DMS153 treated with DMSO at 0.1 percent for 48 hours (cell line): ENCODE measurements at regions not wholly inside any gene's neighbourhood (a gene's known extent, or its start where the extent isn't known, plus 50 kb on each side); places are given as distances from the start of the nearest gene placed in this dataset.
"Not testable (repeated sequence)": the region's sequence is repeated elsewhere in the genome, so short reads cannot be mapped to it uniquely, and the experiment has no call there.

Source experiments
- DNase-seq: peaks from one replicate; lab custom pipeline; 2025; ENCODE audit not compliant: unreplicated experiment; lab: John Stamatoyannopoulos, UW

- no peak for DNase-seq
Observed at GRCh38 chr11:86167499-86168164, 76.9 kb upstream of the EED start.

DNA sequence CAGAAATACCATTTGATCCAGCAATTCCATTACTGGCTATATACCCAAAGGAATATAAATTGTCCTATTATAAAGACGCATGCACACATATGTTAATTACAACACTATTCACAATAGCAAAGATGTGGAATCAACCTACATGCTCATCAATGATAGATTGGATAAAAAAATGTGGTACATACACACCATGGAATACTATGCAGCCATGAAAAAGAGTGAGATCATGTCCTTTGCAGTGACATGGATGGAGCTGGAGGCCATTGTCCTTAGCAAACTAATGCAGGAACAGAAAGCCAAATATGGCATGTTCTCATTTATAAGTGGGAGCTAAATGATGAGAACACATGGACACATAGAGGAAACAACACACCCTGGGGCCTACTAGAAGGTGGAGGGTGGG is 78.3 kb upstream of the EED start:
- not testable (repeated sequence) for DNase-seq

- DNase-seq = no peak
Observed at GRCh38 chr11:86164106-86164505, 80.4 kb upstream of the EED start.

DNA sequence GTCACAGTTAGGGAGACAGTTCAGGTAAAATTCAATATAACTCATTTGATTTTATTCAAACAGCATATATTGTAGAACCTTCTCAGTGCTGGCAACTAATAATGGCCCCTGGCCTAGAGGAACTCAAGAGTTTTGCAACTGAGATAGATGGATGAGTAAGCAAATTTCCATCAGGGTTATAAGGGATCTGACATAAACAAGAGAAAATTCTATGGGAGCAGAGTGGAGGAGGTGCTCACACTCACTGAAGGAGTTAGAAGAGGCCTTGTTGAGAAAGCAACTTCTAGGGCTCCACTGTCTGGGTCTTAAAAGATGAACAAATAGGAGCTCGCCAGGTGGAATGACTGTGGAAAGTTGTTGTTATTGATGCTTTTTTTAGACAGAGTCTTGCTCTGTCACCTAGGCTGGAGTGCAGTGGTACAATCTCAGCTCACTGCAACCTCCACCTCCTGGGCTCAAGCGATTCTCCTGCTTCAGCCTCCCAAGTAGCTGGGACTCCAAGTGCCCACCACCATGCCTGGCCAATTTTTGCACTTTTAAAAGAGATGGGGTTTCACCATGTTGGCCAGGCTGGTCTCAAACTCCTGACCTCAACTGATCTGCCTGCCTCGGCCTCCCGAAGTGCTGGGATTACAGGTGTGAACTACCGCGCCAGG is 81.2 kb upstream of the EED start:
- DNase-seq = not testable (repeated sequence)

GRCh38 chr11:86162239-86162638 is 82.3 kb upstream of the EED start:
- DNase-seq = no peak

DNA sequence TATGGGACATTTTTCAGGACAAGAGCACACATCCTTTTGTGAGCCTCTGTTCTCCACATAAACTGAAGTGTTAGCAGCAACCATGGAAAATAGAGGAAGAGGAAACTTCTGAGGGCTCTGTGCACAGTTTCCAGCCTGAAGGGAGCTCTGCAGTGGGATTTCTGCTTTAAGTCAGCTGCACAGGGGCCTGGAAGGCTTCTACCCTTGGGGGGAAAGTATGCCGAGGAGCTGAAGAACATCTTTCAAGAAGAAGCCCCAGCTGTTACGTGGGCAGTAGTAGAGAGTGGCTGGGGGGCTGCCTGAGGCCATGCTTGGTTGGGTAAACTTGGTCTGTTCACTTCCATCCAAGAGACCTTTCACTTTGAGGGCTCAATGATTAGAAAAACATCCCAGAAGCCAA is 82.7 kb upstream of the EED start:
- no peak for DNase-seq

GRCh38 chr11:86161336-86161735 is 83.2 kb upstream of the EED start:
- no peak for DNase-seq

DNA sequence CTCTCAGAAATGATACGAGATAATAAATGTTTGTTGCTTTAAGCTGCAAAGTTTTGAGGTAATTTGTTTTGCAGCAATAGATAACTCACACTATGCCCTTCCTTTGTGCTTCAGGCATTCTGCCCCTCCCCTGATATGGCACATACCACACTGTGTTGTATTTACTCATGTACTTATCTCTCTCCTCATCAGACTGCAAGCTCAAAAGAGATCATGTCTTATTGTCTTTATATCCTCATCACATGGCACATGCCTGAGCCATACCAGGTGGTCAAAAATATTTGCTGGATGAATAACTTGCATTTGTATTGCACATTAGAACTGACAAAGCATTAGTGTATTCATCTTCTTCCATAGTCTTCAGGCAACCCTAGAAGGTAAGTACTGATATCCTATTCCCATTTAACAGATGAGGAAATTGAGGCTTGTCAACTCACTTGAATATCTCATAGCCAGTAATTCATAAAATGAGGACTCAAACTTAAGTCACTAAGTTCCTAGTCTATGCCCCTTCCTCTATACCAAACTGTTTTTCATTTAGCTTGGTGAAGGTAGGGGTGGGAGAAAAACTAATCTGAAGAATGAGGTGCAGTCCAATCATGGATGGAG is 83.9 kb upstream of the EED start:
- no peak for DNase-seq

DNA sequence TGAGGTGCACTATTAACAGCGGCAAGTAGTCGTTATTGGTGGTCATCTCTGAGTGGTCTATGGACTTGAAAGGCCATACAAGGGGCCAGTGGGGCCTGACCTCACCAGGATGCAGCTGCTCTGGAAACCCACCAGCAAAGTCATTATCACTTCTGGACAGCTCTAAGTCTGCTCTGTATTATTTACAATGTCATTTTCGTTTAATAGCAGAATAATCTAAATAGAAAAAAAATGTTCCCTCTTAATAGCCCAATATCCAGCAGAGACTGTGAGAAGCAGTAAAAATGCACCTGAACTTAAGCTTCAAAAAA is 85.0 kb upstream of the EED start:
- no peak for DNase-seq

GRCh38 chr11:86158704-86159580 is 85.6 kb upstream of the EED start:
- DNase-seq = no peak

DNA sequence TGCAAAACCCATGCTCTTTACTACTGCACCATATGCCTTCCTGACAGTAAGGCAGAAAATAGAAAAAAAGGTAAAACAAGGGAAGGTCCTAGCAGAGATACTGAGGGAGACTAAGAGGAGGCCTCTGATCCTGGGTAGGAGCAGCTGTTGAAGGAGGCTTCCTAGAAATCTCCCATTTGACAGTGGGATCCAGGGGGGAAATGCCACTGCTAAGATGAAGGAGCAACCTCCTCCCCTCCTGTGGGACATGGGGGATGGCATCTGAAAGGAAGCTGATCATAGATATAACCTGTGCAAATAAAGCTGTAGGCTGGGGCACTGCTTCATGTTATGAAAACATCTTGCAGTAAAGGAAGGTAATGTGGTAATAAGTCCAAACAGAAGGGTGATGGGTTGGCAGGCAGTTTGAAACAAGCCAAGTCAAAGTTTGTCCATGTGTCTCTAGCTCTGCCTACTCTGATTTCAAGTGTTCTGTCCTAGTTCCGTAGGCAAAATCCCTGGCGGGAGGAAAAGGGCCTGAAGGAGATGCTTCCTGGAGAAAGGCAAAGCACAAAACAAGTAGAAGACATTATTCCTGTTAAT is 86.7 kb upstream of the EED start:
- DNase-seq = no peak

- DNase-seq = no peak
Observed at GRCh38 chr11:86156397-86156955, 87.6 kb upstream of the PICALM start.

DNA sequence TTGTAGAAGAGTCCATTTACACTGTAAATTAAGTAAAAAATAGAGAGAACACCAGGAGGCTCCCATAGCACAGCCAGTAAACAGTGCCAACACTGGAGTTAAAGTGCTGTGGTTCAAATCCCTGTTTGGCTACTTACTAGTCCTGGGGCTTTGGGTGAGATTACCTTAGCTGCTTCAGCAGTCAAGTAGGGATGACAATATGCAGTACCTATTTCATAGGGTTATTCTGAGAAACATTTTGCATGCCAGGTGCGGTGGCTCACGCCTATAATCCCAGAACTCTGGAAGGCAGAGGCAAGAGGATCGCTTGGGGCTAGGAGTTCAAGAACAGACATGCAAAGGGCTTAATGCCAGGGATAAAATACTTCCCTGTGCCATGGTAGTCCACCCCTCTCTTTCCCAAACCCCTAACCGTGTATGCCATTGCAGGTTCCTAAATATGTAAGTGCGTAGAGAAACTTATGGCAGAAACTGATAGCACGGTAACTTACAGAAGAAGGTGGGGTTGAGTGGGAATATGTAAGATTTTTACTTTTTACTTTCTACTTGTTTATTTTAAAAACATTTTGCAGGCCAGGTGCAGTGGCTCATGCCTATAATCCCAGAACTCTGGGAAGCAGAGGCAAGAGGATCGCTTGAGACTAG is 86.4 kb upstream of the PICALM start:
- no peak for DNase-seq

DNA sequence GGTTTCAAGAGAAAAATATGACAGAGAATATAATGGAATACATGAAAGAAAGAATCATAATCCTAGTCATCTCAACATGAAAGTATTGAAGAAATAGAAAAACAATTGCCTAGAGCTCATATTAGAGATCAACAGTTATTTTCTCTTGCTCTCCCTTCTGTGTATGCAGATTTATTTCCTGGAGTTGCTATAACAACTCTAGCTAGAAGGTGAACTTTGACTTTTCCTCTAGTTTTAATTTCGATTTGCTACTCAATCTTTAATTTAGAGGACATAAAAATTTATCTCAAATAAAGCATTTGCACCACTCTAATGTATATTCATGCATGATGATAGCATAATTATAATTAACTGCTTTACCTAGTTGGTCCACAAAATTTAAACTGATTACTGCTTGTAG is 84.6 kb upstream of the PICALM start:
- DNase-seq = no peak

DNA sequence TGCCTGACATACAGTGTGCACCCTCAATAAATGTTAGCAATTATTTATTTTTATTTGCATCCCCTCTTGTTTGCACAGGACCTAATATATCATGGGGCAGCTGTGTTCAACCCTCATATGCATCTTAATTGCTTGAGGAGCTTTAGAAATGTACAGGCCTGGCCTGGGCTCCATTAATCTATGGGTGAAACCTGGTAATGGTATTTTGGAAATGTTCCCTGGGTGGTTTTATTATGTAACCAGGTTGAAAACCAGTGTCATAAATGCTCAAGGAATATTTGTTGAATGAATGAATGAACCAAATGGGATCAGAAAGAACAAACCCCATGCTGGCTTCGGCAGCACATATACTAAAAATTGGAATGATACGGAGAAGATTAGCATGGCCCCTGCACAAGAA is 84.0 kb upstream of the PICALM start:
- no peak for DNase-seq

GRCh38 chr11:86152006-86152862 is 83.3 kb upstream of the PICALM start:
- no peak for DNase-seq

GRCh38 chr11:86151174-86152005 is 82.5 kb upstream of the PICALM start:
- DNase-seq = no peak

- no peak for DNase-seq
Observed at GRCh38 chr11:86150847-86151173, 81.9 kb upstream of the PICALM start.

DNA sequence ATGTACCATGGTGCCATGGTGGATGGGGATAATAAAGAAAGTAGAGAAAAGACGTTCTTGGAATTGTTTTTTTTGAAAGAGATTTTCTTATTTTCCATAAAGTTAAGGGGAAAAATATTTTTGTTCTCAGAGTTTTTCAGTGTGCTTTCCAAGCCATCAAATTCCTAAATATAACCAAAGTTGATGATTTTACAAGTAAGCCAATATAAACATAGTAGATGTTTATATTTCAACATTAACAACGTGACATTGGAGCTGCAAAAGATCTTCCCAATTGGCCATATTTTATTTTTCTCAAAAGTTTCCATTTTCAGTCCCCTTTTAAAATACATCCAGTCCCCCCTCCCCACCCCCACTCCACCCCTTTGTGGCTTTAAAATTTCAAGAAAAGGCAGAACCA is 80.9 kb upstream of the PICALM start:
- DNase-seq = no peak
